GM12864 (cell line): ENCODE measurements at regions not wholly inside any gene's neighbourhood (a gene's known extent, or its start where the extent isn't known, plus 50 kb on each side); places are given as distances from the start of the nearest gene placed in this dataset.

ENCODE experiments used
- DNase-seq: peaks from one replicate; pipeline ENCODE4 v3.0.0-alpha.2; 2011; ENCODE audit warnings: low read depth
- H3K4me3 ChIP-seq: 2 replicates; pipeline ENCODE4 v1.5.1; 2011; ENCODE audit warnings: mild to moderate bottlenecking, low read depth, low read length, control low read depth
- TF ChIP-seq, protein P1 (sequence below): IDR thresholded peaks from 2 replicates; pipeline ENCODE4 v1.5.1; 2011; ENCODE audit warnings: low read depth, mild to moderate bottlenecking, moderate library complexity, low read length, control low read depth, inconsistent platforms; ENCODE audit errors: missing control alignments

DNA sequence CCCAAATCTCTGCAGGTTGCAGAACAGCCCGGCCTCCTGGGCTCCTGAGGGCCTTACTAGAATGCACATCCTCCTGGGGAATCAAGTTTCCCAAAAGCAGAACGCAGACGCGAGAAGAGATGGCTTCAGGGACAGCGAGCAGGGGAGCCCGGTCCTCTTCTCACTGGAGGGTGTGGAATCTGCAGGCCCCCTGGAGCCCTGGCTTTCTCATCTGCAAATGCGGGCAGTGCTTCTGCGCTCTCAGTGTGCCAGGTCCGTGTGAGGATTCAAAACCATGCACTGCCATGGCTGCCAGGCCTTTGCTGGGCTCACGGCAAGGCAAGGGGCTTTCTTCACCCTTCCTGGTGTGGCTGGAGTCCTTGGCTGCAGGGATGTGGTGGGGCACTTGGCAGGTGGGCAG is 330.9 kb upstream of the MKI67 start:
- DNase-seq: no peak
- no peak overlapping the region for H3K4me3 ChIP-seq
- TF ChIP-seq, protein P1, sequence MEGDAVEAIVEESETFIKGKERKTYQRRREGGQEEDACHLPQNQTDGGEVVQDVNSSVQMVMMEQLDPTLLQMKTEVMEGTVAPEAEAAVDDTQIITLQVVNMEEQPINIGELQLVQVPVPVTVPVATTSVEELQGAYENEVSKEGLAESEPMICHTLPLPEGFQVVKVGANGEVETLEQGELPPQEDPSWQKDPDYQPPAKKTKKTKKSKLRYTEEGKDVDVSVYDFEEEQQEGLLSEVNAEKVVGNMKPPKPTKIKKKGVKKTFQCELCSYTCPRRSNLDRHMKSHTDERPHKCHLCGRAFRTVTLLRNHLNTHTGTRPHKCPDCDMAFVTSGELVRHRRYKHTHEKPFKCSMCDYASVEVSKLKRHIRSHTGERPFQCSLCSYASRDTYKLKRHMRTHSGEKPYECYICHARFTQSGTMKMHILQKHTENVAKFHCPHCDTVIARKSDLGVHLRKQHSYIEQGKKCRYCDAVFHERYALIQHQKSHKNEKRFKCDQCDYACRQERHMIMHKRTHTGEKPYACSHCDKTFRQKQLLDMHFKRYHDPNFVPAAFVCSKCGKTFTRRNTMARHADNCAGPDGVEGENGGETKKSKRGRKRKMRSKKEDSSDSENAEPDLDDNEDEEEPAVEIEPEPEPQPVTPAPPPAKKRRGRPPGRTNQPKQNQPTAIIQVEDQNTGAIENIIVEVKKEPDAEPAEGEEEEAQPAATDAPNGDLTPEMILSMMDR: no peak

DNA sequence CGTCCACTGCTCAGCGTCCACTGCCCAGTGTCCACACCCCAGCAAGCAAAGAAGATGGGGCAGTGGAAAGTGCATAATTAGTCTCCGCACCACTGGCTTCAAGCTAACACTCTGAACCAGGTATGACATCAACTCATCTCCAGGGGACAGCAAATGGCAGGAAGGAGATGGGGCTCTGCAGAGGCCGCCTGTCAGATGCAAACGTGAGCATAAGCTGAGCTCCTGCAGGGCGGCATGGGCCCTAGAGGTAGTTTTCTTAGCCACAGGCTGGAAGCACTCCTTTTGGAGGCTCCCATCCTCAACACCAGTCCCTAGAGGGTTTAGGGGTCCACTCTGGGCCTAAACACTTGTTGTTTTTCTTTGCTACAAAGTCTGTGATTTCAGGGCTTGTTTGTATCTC is 335.8 kb upstream of the MKI67 start:
- TF ChIP-seq, protein P1: no peak
- no peak for DNase-seq

DNA sequence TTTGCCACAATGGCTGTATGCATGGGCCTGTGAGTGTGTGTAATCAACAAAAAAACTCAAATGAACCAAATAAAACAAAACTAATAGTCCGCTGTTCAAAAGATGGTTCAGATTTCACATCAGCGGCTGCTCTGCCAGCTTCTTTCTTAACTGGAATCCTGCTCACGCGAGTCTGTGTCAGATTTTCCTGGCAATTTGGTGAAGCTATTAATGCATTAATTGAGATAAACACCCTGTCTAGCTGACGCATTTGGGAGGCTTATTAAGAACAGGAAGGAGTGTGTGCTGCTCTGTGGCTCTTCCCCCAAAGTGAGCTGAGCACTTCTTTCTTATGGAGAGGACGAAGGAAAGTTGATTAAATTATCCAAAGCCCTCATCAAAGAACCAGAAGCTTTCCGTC is 336.6 kb upstream of the MKI67 start:
- TF ChIP-seq, protein P1: no peak
- no peak overlapping the region for H3K4me3 ChIP-seq
- DNase-seq: no peak

More for the DNA sequence above, 335.8 kb upstream of the MKI67 start:
- no peak overlapping the region for H3K4me3 ChIP-seq

DNA sequence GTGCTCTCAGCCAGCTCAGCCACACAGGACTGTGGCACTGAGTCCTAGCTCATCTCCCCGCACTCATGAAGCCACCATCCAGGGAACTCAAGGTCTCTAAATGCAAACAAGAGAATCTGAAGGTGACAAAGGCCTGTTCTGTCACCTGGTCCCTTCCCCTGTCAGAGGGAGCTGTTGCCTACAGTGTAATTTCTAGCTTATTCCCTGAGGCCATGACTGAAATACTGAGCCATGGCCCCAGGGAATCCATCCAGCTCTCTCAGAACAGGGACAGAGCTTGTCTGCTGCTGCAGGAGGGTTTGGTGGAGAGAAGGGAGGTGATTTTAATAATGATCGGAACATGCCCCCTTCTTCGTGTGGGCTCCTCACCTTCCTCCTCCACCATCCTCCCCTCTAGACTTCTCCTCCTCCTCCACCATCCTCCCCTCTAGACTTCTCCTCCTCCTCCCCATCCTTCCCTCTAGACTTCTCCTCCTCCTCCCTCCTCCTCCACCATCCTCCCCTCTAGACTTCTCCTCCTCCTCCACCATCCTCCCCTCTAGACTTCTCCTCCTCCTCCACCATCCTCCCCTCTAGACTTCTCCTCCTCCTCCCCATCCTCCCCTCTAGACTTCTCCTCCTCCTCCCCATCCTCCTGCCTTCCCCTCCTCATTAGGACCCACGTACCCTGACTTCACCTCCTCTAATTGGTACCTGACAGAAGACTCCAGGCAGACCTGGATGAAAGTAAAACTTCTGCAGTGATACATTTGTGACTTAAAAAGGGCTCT is 338.0 kb upstream of the MKI67 start:
- TF ChIP-seq, protein P1: no peak
- no peak overlapping the region for H3K4me3 ChIP-seq
- no peak for DNase-seq

DNA sequence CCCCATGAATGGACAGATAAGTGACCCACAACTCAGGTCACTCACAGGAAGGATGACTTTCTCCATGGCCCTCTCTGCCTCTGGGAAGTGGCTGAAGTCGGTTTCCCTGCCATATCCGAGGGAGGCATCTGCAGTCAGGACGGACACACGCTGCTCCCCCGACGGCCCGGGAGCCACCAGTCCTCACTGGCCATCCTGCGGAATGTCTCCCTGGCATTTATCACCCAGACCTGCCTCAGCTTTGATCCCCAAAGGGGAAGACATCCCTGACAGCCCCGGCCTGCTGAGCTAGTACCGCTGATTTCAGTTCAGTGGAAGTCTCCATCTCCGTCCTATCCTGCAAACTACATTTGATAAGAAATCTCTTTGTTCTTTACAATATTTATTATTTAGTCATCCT is 339.5 kb upstream of the MKI67 start:
- no peak for DNase-seq
- TF ChIP-seq, protein P1: no peak
- H3K4me3 ChIP-seq: no peak overlapping the region

DNA sequence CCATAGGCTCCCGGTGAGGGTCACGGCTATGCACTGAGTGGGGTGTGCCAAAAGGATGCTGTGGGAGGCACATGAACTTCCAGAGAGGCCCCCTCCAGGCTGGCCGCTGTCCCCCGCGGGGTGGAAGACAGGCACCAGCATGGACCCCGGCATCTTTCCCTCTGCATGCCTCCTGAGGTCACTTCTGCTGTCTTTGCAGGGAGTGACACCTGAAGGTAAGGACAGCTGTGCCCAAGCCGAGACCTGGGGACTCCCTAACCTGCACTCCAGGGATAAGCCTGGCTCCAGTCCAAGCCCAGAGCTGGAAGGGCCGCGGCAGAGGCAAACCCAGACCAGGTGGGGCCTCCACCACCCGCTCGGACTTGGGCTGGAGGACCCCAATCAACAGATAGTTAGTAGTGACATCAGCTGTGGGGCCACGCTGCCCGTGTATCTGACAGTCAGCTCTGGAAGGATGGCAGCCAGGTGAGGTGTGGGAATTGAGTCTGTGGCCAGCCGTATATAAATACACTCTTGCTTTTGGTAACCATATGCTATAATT is 340.7 kb upstream of the MKI67 start:
- DNase-seq: no peak
- no peak overlapping the region for H3K4me3 ChIP-seq
- TF ChIP-seq, protein P1: no peak

DNA sequence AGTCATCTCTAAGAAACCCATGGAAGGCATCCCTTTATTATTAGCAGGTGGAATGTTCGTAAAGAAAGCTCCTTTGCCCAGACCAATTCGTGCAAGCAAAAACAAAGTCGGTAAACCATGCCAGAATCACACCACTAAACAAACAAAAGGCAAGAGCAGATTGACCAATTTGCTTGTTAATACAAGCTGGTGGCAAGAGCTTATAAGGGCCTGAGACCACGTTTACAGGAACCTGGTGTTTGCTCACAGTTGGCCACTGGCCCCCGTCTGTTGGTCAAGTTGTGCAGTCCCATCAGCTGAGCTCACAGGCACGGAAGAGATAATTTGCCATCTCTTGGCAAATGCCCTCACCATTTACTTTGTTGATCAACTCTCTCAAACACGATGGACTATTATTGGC is 342.2 kb upstream of the MKI67 start:
- TF ChIP-seq, protein P1: no peak
- DNase-seq: no peak
- H3K4me3 ChIP-seq: no peak overlapping the region
